T-helper 17 cell (primary cell): ENCODE measurements at regions not wholly inside any gene's neighbourhood (a gene's known extent, or its start where the extent isn't known, plus 50 kb on each side); places are given as distances from the start of the nearest gene placed in this dataset.

Experiments
- ATAC-seq: fragments of 150-1000 bp; cut with Tn5 transposase; 2 replicates; pipeline ENCODE4 v1.10.0; 2021; ENCODE audit warnings: mild to moderate bottlenecking, moderate library complexity
- DNase-seq, 3 donors: peaks; one replicate each; pipeline versions ENCODE4 v3.0.0 to v3.0.0-alpha.2; 2020 to 2021
- H3K9me3 ChIP-seq: one replicate; pipeline ENCODE4 v1.7.0; 2013; ENCODE audit warnings: low read length, mild to moderate bottlenecking; ENCODE audit not compliant: control insufficient read depth, poor library complexity, severe bottlenecking
- H3K27ac Mint-ChIP-seq: one replicate; pipeline ENCODE4 v1.8.0; 2022; ENCODE audit warnings: mild to moderate bottlenecking, moderate library complexity, mixed read lengths
- H3K27me3 Mint-ChIP-seq: one replicate; pipeline ENCODE4 v1.8.0; 2022; ENCODE audit warnings: mixed read lengths
- H3K36me3 Mint-ChIP-seq: one replicate; pipeline ENCODE4 v1.8.0; 2022; ENCODE audit warnings: low read depth, mixed read lengths
- H3K4me1 Mint-ChIP-seq: one replicate; pipeline ENCODE4 v1.8.0; 2022; ENCODE audit warnings: mild to moderate bottlenecking, mixed read lengths
- H3K4me3 Mint-ChIP-seq: one replicate; pipeline ENCODE4 v1.8.0; 2022; ENCODE audit warnings: mild to moderate bottlenecking, moderate library complexity, mixed read lengths

GRCh38 chr4:153943738-153944415, 155.0 kb upstream of the SFRP2 start:
- Mint-ChIP-seq H3K36me3 (no peaks in the 10 kb centered on the region), H3K27ac (no peak overlapping the region), H3K4me3 (no peak overlapping the region), H3K27me3 (peaks cover 29% of the 10 kb centered on the region), H3K4me1 (peaks cover 6% of the 10 kb centered on the region)
- H3K9me3 ChIP-seq: no peaks in the 10 kb centered on the region
- no peak for ATAC-seq
- no peak for DNase-seq

- peaks cover 5% of the 10 kb centered on the region for H3K4me1 Mint-ChIP-seq
- DNase-seq: no peak
- H3K4me3 Mint-ChIP-seq: no peak overlapping the region
- no peaks in the 10 kb centered on the region for H3K9me3 ChIP-seq
- no peak for ATAC-seq
- no peaks in the 10 kb centered on the region for H3K36me3 Mint-ChIP-seq
- peaks cover 23% of the 10 kb centered on the region for H3K27me3 Mint-ChIP-seq
- no peak overlapping the region for H3K27ac Mint-ChIP-seq
Observed at GRCh38 chr4:153940916-153941315, 152.0 kb upstream of the SFRP2 start.

GRCh38 chr4:153939570-153939969, 150.7 kb upstream of the SFRP2 start:
- no peaks in the 10 kb centered on the region for H3K9me3 ChIP-seq
- peaks cover 3% of the 10 kb centered on the region for H3K36me3 Mint-ChIP-seq
- no peak for ATAC-seq

GRCh38 chr4:153938994-153939393, 150.1 kb upstream of the SFRP2 start:
- peaks cover 5% of the 10 kb centered on the region for H3K36me3 Mint-ChIP-seq
- H3K9me3 ChIP-seq: no peaks in the 10 kb centered on the region
- no peak for DNase-seq
- no peak for ATAC-seq
- H3K4me1 Mint-ChIP-seq: peaks cover 8% of the 10 kb centered on the region
- H3K27ac Mint-ChIP-seq: no peak overlapping the region
- peaks cover 36% of the 10 kb centered on the region for H3K27me3 Mint-ChIP-seq
- H3K4me3 Mint-ChIP-seq: no peak overlapping the region

More at GRCh38 chr4:153939570-153939969, 150.7 kb upstream of the SFRP2 start:
- DNase-seq: no peak
- Mint-ChIP-seq H3K4me1 (peaks cover 6% of the 10 kb centered on the region), H3K4me3 (no peak overlapping the region), H3K27me3 (peaks cover 31% of the 10 kb centered on the region), H3K27ac (no peak overlapping the region)

- ATAC-seq: no peak
- Mint-ChIP-seq H3K27me3 (peaks cover 40% of the 10 kb centered on the region), H3K4me3 (no peak overlapping the region), H3K4me1 (peaks cover 8% of the 10 kb centered on the region), H3K27ac (no peak overlapping the region), H3K36me3 (peaks cover 5% of the 10 kb centered on the region)
- no peak for DNase-seq
- no peaks in the 10 kb centered on the region for H3K9me3 ChIP-seq
Observed at GRCh38 chr4:153937289-153937688, 148.4 kb upstream of the SFRP2 start.

- Mint-ChIP-seq H3K27me3 (peaks cover 36% of the 10 kb centered on the region), H3K36me3 (peaks cover 5% of the 10 kb centered on the region), H3K4me3 (no peak overlapping the region), H3K4me1 (peaks cover 4% of the 10 kb centered on the region), H3K27ac (no peak overlapping the region)
- no peak for DNase-seq
- ATAC-seq: no peak
- no peaks in the 10 kb centered on the region for H3K9me3 ChIP-seq
Observed at GRCh38 chr4:153936121-153936520, 147.2 kb upstream of the SFRP2 start.

GRCh38 chr4:153934688-153935017, 145.8 kb upstream of the SFRP2 start:
- DNase-seq: no peak
- no peaks in the 10 kb centered on the region for H3K9me3 ChIP-seq
- Mint-ChIP-seq H3K27me3 (peaks cover 37% of the 10 kb centered on the region), H3K4me3 (no peak overlapping the region), H3K36me3 (peaks cover 5% of the 10 kb centered on the region), H3K27ac (no peak overlapping the region), H3K4me1 (peaks cover 6% of the 10 kb centered on the region)
- ATAC-seq: no peak

- Mint-ChIP-seq H3K27ac (no peak overlapping the region), H3K27me3 (peaks cover 37% of the 10 kb centered on the region), H3K4me1 (peaks cover 6% of the 10 kb centered on the region), H3K4me3 (no peak overlapping the region), H3K36me3 (peaks cover 5% of the 10 kb centered on the region)
- H3K9me3 ChIP-seq: no peaks in the 10 kb centered on the region
- ATAC-seq: no peak
- DNase-seq: no peak
Observed at GRCh38 chr4:153933915-153934687, 145.2 kb upstream of the SFRP2 start.

- ATAC-seq (no peak), DNase-seq (no peak)
- Mint-ChIP-seq H3K27me3 (peaks cover 51% of the 10 kb centered on the region), H3K36me3 (peaks cover 5% of the 10 kb centered on the region), H3K4me1 (peaks cover 6% of the 10 kb centered on the region), H3K27ac (no peak overlapping the region), H3K4me3 (no peak overlapping the region)
- H3K9me3 ChIP-seq: no peaks in the 10 kb centered on the region
Observed at GRCh38 chr4:153931804-153932203, 142.9 kb upstream of the SFRP2 start.

- DNase-seq (no peak), ATAC-seq (no peak)
- no peak overlapping the region for H3K27ac Mint-ChIP-seq
- no peaks in the 10 kb centered on the region for H3K9me3 ChIP-seq
- H3K4me1 Mint-ChIP-seq: peaks cover 6% of the 10 kb centered on the region
- H3K4me3 Mint-ChIP-seq: no peak overlapping the region
- peaks cover 43% of the 10 kb centered on the region for H3K27me3 Mint-ChIP-seq
- peaks cover 3% of the 10 kb centered on the region for H3K36me3 Mint-ChIP-seq
Observed at GRCh38 chr4:153929675-153930074, 140.8 kb upstream of the SFRP2 start.

GRCh38 chr4:153927451-153927850, 138.6 kb upstream of the SFRP2 start:
- H3K4me3 Mint-ChIP-seq: no peak overlapping the region

GRCh38 chr4:153922148-153922547, 133.3 kb upstream of the SFRP2 start:
- Mint-ChIP-seq H3K36me3 (no peaks in the 10 kb centered on the region), H3K4me3 (no peak overlapping the region), H3K27ac (no peak overlapping the region), H3K4me1 (no peaks in the 10 kb centered on the region), H3K27me3 (peaks cover 6% of the 10 kb centered on the region)
- no peak for ATAC-seq
- DNase-seq: no peak
- no peaks in the 10 kb centered on the region for H3K9me3 ChIP-seq

More at GRCh38 chr4:153927451-153927850, 138.6 kb upstream of the SFRP2 start:
- no peak for DNase-seq
- H3K9me3 ChIP-seq: no peaks in the 10 kb centered on the region
- peaks cover 3% of the 10 kb centered on the region for H3K4me1 Mint-ChIP-seq
- H3K36me3 Mint-ChIP-seq: no peaks in the 10 kb centered on the region
- ATAC-seq: no peak
- H3K27ac Mint-ChIP-seq: no peak overlapping the region
- H3K27me3 Mint-ChIP-seq: peaks cover 30% of the 10 kb centered on the region

- no peak for DNase-seq
- Mint-ChIP-seq H3K4me3 (no peak overlapping the region), H3K27me3 (peaks cover 6% of the 10 kb centered on the region), H3K27ac (no peak overlapping the region), H3K36me3 (no peaks in the 10 kb centered on the region), H3K4me1 (no peaks in the 10 kb centered on the region)
- no peaks in the 10 kb centered on the region for H3K9me3 ChIP-seq
- ATAC-seq: no peak
Observed at GRCh38 chr4:153919667-153920066, 130.8 kb upstream of the SFRP2 start.

GRCh38 chr4:153916273-153916755, 127.4 kb upstream of the SFRP2 start:
- H3K27ac Mint-ChIP-seq: no peak overlapping the region
- H3K36me3 Mint-ChIP-seq: no peaks in the 10 kb centered on the region
- no peak for ATAC-seq

More at GRCh38 chr4:153916273-153916755, 127.4 kb upstream of the SFRP2 start:
- peaks cover 20% of the 10 kb centered on the region for H3K27me3 Mint-ChIP-seq
- no peaks in the 10 kb centered on the region for H3K4me1 Mint-ChIP-seq
- no peak for DNase-seq
- H3K9me3 ChIP-seq: no peaks in the 10 kb centered on the region
- no peak overlapping the region for H3K4me3 Mint-ChIP-seq
